ENCODE measurements at regions not wholly inside any gene's neighbourhood (a gene's known extent, or its start where the extent isn't known, plus 50 kb on each side); places are given as distances from the start of the nearest gene placed in this dataset.
"Not testable (repeated sequence)": the region's sequence is repeated elsewhere in the genome, so short reads cannot be mapped to it uniquely, and the experiment has no call there.

DNA sequence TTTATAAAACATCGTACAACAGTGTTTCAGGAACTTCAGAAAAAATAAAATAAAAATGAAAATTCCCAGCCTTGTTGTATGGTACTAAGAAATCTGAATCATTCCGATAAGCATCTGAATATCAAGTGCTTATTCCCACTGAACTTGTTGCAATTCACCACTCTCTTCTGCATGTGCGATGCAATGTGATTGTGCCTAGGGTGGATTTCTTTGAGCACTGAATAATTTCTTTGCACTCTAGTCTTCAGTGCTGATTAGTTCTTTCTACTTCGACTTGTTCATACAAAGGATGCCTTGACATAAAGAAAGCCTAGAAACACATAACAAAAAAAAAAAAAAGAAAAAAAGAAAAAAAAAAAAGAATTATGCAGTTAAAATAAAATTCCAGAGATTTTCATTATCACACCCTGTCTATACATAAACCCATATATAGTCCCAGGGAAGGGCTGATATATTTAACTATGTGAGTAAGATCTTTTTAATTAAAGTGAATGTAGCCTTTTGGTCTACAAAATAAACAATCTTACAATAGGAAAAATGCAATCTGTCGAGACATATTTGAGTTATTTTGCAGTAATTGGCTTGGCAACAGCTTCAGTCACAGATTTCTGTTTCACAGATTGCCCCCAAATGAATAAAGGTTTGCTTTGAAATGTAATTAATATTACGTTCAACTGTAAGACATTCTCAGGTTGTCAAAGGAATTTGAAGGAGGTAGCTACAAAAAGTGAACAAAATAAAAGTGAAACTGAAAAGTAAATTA, 1118.9 kb upstream of the CELF2 start:
- DNase-seq: no peak

DNA sequence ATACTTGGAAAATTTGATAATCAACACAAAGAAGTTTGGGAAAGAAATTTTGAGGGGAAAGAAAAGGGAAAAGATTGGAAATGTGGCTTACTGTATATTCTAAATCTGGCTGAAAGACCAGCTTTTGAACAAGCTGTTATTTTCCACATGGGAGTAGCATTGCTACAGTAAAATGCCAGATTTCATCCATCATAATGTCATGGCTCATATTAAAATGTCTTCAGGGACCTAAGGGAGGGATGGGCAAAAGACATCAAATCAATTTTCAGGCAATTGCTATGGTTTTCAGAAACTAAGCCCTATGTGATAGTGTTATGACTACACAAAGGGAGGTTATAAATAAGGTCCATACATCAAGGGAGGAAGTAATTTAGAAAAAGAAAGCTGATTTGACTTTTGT, 1116.9 kb upstream of the CELF2 start:
- no peak for DNase-seq

DNA sequence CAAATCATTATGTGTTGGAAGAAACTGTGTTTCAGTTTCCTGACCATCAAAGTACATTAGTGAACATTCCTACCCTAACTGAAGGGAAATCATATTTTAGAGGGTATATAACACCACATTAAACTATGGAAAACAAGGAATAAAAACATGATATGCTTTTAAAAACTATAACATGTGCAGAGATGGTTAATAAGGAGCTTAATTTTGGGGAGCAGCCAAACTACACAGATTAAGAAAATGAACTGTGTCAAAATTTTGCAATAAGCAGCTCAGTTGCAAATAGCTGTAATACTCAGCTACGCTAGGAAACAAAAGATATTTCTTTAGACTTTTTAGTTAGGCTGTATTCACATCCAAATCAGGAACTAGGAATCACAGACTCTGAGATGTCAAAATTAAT, 1115.7 kb upstream of the CELF2 start:
- DNase-seq: no peak

DNA sequence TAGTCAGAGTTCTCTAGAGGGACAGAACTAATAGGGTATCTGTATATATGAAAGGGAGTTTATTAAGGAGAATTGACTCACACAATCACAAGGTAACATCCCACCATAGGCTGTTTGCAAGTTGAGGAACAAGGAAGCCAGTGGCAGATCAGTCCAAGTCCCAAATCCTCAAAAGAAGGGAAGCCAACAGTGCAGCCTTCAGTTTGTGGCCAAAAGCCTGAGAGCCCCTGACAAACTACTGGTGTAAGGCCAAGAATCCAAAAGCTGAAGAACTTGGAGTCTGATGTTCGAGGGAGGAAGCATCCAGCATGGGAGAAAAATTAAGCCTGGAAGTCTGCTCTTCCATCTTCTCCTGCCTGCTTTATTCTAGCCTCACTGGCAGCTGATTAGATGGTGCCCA, 1107.2 kb upstream of the CELF2 start:
- DNase-seq: no peak

DNA sequence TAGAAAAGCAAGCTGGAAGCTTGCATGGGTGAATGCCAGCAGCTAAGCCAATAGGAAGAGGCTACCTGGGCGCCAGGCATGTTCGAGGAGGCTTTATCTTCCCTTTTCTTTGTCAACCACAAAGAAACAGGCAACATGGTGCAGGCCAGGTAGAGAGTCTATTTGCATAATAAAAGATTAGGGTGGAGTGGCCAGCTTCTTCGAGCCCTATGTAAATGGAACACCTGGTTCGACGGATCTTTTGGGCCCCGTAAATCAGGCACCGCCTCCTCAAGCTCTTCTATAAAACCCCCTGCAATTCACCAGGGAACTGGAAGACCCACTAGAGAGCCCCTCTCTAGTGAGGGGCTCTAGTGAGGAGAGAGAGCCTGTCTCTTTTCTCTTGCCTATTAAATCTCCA, 1106.2 kb upstream of the CELF2 start:
- DNase-seq: no peak

DNA sequence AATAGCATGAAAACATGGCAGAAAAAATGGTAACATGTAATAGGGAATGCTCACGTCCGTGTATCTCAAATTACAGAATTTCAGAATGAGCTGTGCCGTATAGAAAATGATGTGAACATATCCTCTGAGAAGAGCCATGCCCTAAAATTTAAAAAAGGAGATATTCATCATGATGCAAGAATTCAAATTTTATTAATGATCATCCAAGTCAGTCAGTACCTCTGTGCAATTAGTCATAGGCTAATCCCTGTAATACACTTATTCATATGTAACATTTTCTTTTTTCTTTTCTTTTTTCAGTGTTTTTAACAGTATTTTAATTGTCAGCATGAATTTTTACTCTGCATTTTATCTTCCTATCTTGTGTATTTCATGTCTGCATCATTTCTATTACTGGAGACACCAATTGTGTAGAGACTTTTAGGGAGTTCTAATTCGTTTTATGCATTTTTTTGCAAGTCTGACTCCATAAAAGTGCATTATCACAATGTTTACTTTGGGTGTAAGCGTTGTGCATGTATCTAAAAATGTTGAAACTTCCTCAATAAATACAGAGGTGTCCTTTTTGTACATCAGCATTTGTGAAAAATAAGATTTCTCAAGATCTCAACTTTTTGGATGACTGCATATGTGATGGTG, 1103.7 kb upstream of the CELF2 start:
- DNase-seq: no peak

DNA sequence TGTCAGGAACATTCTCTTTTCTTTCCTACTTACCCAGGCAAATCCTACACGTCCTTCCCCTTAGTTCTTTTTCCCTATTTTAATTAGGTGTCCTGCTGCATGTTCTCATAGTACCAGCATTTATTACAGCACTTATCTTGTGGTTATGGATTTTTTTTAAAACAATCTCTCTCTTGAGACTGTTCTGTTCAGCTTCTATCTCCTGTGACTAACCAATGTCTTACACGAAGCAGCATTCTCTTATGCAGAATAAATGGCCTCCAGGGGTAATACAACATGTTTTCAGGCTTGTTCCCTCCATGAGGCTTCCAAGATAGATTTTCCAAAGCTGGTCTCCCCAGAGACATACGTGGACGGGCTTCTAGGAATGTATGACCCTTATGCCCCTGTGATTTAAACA, 1096.1 kb upstream of the CELF2 start:
- DNase-seq: no peak

DNA sequence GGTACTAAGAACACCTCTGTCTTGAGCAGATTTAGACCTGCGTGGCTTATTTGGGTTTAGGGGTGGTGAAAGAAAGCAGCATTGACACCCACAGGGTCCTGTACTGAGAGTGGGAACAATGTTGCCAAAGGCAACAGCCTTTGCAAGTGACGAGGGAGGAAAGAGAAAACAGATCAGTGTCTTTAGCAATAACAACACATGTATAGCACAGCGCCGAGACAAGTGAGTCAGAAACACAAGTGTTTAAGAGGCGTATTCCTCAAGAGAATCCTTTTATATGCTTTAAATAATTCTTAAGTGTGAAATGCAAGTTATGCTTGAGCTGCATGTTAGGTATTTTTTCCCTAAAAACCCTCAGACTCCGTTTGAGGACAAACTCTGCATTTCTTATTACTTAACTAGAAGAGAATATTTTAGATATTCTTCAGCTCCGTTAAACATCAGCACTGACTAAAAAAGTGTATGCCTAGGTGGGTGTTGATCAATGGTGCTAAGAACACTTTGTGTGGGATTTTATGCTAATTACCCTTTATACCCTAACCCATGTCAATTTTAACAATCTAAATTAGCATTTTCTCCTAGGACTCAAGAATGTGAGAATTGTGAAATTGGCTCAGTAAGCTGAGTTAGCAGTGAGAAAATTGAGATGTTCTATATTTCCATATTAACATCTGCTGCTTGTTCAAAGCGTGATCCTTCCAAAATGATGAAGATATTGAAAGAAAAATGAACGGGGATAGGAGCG, 1095.4 kb upstream of the CELF2 start:
- DNase-seq: no peak

DNA sequence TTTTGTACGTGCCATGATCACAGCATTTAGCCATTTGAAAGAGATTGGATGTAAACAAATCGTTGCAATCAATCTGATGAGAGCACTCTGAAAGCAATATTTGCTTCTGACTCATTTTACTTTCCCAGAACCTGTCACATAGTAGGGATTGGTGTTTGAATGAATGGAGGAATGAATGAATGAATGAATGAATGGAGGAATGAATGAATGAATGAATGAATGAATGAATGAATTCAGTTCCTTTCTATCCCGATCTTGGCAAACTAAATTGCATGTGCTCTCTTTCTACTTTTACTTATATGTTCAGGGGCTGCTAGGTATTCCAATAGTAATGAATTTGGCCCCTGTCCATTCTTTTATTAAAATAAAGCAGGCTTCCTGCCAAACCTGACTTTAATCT, 1091.7 kb upstream of the CELF2 start:
- no peak for DNase-seq

DNA sequence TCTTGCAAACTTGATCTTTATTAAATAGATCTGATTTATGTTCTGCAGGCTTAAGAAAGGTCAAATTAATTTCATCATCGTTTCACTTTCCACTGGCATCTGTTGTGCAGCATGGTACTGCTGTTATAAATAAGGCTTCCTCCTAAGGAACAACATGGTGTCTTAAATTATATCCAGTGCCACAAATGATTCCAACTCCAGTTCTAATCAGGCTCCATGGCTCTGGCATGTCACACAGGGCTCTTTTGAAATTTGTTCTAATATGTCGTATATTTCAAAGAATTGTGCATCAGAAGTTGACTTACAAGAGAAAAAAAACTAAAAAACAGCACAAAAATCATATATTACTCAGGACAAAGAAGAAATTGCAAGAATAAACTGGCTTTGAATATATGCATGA, 1090.8 kb upstream of the CELF2 start:
- DNase-seq: no peak

DNA sequence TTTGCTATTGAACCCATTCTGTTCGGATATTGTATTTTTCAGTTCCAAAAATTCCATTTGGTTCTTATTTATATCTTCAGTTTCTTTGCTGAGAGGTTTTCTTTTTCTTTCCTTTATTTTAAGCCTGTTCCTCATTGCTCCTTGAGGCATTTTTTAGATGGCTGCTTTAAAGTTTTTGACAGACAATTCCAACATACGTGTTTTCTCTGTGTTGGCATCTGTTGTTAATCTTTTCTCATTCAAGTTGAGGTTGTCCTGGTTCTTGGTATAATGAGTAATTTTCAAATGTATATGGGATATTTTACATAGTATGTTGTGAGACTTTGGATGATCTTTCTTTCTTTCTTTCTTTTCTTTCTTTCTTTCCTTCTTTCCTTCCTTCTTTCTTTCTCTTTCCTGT, 1078.0 kb upstream of the CELF2 start:
- DNase-seq: no peak

DNA sequence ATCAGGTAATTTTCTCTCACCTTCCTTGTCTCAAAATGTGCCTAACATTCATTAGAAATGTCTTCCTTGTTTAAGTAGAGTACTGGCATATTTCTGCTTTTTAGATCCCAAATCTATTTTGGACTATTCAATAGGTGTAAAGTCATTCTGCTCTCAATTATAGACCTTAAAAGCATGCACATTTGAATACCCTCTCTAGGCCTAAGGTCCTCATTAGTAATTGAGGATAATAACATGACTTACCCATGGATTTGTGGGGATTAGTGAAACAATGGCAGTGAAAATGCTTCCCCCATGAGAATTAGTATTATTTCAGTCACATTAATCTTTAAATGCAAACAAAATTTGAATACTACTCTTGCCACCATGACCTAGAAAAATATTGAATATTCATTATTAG, 1073.0 kb upstream of the CELF2 start:
- no peak for DNase-seq

DNA sequence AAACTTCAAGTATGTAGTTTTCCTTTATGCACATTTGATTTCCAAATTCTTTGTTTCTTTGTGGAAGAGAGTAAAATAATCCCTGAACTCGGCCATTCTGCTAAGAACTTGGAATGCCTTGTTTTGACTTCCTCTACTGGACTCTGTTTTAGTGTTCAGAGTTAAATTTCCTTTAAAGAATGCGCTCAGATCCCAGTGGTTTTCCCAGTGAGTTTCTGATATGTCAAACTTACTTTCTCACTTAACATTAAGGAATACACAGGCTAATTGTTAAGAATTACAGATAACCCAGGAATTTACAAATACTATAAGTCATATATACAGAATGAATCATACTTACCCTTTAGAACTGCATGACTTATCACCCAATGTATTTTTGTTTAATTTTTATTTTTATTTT, 1067.6 kb upstream of the CELF2 start:
- DNase-seq: no peak

DNA sequence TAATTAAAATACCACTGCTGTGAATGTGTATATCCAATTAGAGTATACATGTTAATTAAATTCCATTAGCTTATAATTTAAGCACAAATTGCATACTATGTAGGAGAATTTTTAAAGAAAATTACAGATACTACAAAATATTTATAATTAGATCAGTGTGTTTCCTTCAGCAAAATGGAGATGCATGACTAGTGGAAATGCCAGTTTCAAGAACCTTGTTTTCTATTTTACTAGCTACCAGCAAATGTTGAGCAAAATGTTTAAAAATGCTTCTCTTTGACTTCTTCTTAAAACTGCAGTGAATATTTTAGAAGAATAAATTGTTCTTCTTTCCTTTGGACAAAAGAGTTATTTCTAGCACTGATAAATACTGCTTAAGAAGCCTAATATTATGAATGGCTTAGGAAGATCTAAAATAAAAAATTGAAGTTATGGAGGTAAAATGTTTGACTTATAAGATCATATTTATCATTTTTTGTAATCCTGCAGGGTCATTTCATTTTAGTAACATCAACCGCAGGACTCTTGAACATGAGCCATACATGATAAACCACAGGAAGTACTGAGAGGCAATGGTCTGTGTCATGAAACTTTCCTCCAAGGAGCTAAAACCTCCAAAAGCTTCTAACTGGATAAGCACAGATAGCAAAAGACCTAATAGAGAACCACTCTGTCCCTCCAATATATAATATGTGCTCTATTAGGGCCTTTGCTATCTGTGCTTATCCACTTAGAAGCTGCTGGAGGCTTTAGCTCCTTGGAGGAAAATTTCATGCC, 1066.0 kb upstream of the CELF2 start:
- no peak for DNase-seq

DNA sequence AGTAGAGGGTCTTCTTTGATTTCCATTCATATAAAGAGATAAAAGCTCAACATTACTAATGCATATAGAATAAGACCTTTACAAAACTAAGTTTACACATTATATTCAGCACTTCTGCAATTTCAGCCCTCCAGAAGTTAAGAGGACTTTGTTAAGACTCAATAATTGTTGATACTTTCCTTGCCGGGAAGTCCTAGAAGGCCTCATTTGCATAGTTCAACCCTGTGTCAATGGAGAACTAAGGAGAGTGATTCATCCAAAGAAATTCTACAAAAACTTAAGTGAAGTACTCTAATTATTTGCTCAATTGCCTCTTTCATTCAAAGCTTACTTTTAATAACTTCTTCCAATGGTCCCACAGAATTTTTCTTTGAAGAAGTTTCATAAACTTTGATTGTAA, 1060.3 kb upstream of the CELF2 start:
- DNase-seq: no peak

DNA sequence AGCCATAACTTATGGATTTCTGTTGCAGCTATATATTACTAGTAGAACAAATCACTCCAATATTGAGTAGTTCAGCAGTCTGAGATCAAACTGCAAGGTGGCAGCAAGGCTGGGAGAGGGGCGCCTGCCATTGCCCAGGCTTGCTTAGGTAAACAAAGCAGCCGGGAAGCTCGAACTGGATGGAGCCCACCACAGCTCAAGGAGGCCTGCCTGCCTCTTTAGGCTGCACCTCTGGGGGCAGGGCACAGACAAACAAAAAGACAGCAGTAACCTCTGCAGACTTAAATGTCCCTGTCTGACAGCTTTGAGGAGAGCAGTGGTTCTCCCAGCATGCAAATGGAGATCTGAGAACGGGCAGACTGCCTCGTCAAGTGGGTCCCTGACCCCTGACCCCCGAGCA, 1059.8 kb upstream of the CELF2 start:
- DNase-seq: not testable (repeated sequence)

DNA sequence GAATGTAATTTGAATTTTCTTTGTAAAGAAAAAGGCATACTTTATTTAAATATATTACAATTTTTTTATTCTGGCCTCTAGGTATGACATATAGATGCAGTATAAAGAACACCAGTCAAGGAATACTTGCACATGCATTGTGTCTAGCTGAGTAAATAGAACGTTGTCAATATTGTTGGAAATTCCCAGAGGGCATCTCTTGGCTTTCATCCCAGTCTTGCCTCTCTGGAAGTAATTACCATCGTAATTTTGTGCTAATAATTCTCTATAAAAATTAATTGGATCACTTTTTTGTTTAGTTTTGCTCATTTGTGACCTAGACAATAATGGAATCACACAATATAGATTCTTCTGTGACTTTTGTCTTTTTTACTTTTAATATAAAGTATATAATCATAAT, 1052.3 kb upstream of the CELF2 start:
- no peak for DNase-seq

DNA sequence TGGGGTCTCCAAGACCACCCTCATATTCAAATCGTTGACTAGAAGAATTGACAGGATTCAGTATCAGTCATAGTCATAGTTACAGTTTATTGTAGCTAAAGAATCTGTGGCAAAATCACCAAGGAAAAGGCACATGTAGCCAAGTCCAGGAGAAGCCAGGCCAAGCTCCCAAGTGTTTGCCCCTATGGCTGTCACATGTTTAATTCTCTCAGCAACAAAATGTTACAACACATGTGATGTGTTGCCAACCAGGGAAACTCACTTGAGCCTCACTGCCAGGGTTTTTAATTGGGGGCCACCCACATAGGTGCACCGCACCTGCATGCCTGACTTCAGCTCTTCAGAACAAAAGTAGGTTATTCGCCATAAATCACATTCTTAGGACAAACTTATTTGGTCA, 1030.9 kb upstream of the CELF2 start:
- DNase-seq: no peak

DNA sequence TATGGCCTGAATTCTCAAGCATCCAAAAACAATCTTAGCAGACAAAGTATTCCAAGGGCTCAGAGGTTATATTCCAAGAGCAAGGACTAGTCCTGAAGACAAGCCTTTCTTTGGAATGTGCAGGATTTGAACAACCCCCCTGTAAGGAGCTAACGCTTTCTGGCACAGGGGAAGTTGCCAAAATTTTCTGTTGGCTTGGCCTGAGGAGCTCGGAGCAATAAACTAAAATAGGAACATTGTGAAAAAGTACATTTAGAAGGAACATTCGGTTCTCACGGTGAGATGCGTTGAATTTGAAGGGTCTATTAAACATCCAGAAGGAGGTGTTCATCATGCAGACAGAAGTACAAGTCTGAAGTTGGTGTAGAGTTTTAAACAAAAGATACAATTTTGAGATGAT, 1030.5 kb upstream of the CELF2 start:
- no peak for DNase-seq

DNA sequence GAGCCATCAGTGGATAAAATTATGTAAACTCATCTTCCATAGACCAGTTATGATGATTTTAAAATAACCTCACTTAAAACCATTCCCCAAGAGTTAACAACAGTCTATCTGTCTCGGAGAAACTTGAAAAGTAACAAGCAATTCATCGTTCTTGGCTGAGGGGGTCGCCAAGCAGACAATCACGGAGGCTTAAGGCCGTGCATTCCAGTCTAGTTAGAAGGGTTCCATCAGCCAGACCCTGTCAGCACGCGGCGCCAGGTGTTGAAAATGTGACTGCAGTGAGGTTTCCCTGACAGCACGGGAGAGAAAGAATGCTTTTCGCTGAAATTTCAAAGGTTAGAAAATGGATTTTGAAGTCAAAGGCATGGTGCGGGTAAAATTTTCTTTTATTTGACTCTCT, 1025.0 kb upstream of the CELF2 start:
- no peak for DNase-seq

DNA sequence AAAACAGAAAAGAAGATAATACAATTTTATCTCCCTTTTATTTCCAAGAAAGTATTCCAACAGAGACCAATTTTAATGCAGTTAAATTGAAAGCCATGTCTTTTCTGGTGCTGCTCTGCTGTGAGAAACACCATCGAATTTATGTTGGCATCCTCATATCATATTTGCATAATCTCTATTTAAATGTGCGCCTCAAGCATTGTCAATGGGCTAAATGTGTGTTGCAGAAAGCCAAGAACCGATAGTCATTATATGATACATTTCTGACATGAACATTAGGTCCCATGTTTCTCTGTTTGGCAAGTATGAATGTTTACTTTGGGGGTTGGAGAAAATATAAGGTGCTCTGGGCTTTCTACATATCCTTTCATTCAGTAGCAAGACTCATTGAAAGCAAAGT, 1023.5 kb upstream of the CELF2 start:
- DNase-seq: no peak

DNA sequence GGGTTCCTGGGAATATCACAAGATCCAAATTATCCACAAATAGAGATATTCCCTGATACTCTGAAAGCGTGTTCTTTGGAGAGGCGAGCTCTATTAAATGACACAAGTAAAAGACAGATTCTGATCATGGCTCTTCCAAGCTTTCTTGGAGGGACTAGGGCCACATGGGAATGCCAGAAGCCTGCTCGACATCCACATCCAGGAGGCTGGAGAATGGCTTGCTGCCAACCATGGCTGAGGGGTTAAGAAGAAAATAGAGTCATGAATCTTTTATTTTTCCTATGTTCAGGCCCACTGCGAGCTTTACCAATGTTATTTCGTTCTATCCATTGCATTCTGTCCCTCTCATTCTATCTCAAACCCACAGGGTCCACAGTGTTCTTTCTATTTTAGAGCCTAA, 1018.0 kb upstream of the CELF2 start:
- no peak for DNase-seq

DNA sequence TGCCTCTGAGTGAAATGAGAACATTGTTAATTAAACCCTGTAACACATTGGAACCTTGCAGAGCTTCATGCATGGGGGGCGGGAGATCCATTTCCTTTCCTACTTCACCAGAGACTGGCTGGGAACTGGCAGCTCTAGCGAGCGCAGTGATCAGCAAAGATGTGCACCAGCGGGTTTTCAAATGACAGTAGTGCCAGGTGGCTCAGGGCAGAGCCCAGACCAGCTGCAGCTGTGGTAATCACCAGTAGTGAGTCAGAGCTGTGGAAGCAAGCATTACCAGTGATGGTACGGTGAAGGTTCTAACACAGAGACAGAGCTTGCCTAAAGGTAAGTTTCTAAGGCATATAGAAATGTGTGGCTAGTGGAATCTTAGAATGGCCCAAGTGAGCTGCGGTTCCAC, 1009.7 kb upstream of the CELF2 start:
- DNase-seq: no peak

All from activated gamma-delta T cell (primary cell).